NCI-H2196 (cell line): ENCODE measurements at regions not wholly inside any gene's neighbourhood (a gene's known extent, or its start where the extent isn't known, plus 50 kb on each side); places are given as distances from the start of the nearest gene placed in this dataset.
"Not testable (repeated sequence)": the region's sequence is repeated elsewhere in the genome, so short reads cannot be mapped to it uniquely, and the experiment has no call there.

Source experiments
- DNase-seq: peaks from one replicate; lab custom pipeline; 2025; ENCODE audit not compliant: unreplicated experiment; lab: John Stamatoyannopoulos, UW

- DNase-seq: no peak
Measured at GRCh38 chr6:66245231-66245630, 538.2 kb upstream of the EYS start.

- no peak for DNase-seq
Measured at GRCh38 chr6:66238851-66239250, 531.8 kb upstream of the EYS start.

GRCh38 chr6:66232890-66233289 is 525.9 kb upstream of the EYS start:
- DNase-seq: no peak

- DNase-seq: no peak
Measured at GRCh38 chr6:66230591-66230990, 523.6 kb upstream of the EYS start.

- peak; percentile 3 for DNase-seq
Measured at GRCh38 chr6:66226109-66226508, 519.1 kb upstream of the EYS start.

- DNase-seq: no peak
Measured at GRCh38 chr6:66210964-66211363, 503.9 kb upstream of the EYS start.

GRCh38 chr6:66200390-66200789 is 493.4 kb upstream of the EYS start:
- no peak for DNase-seq

- no peak for DNase-seq
Measured at GRCh38 chr6:66199171-66199570, 492.1 kb upstream of the EYS start.

GRCh38 chr6:66198062-66198624 is 491.1 kb upstream of the EYS start:
- no peak for DNase-seq

GRCh38 chr6:66190858-66191257 is 483.8 kb upstream of the EYS start:
- no peak for DNase-seq

GRCh38 chr6:66189915-66190314 is 482.9 kb upstream of the EYS start:
- no peak for DNase-seq

GRCh38 chr6:66186756-66187155 is 479.7 kb upstream of the EYS start:
- DNase-seq: no peak

GRCh38 chr6:66184091-66184490 is 477.1 kb upstream of the EYS start:
- DNase-seq: no peak

- DNase-seq: no peak
Measured at GRCh38 chr6:66179361-66179760, 472.3 kb upstream of the EYS start.

- no peak for DNase-seq
Measured at GRCh38 chr6:66173587-66173986, 466.6 kb upstream of the EYS start.

- DNase-seq: not testable (repeated sequence)
Measured at GRCh38 chr6:66166713-66167112, 459.7 kb upstream of the EYS start.

- DNase-seq: no peak
Measured at GRCh38 chr6:66161546-66162108, 454.6 kb upstream of the EYS start.

- no peak for DNase-seq
Measured at GRCh38 chr6:66159937-66160336, 452.9 kb upstream of the EYS start.

GRCh38 chr6:66153247-66153646 is 446.2 kb upstream of the EYS start:
- DNase-seq: no peak

- no peak for DNase-seq
Measured at GRCh38 chr6:66149132-66149531, 442.1 kb upstream of the EYS start.

- DNase-seq: no peak
Measured at GRCh38 chr6:66145867-66146266, 438.8 kb upstream of the EYS start.

- DNase-seq: no peak
Measured at GRCh38 chr6:66134021-66134420, 427.0 kb upstream of the EYS start.

GRCh38 chr6:66128656-66129055 is 421.6 kb upstream of the EYS start:
- DNase-seq: no peak
